ENCODE measurements at regions not wholly inside any gene's neighbourhood (a gene's known extent, or its start where the extent isn't known, plus 50 kb on each side); places are given as distances from the start of the nearest gene placed in this dataset.

DNA sequence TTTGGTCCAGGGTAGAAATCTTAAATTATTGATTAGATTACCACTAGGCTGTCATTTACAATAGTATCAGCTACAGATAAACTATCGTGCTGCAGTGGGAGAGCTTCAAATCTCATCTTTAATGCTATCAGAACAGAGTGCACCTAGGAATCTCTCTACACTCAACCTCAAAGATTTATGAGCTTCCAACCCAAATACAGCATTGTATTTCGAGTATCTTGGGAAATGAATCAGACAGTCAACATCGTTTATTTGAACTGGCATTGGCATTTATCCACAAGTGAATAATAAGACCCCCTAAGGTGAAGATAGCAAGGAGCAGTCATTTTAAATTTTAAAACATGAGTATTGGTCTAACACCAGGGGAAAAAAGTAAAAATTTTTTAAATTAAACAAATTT, 1203.2 kb downstream of the CDH12 start:
- Histone ChIP-seq H3K9ac (ENCODE audit: control insufficient read depth, insufficient read depth, low read length) (no peak overlapping the region), H3K27me3 (replicated peaks in 1 of 2; ENCODE audit: control insufficient read depth in 2 of 2, insufficient read depth in 2 of 2, low read length in 1 of 2) (no peaks in the 10 kb centered on the region), H2AFZ (ENCODE audit: control insufficient read depth, low read depth, low read length) (no peak overlapping the region), H3K79me2 (ENCODE audit: control insufficient read depth, insufficient read depth, low read length) (no peaks in the 10 kb centered on the region), H3K4me1 (ENCODE audit: control insufficient read depth, insufficient read depth, low read length) (no peaks in the 10 kb centered on the region), H3K27ac (ENCODE audit: control insufficient read depth, insufficient read depth) (no peak overlapping the region), H3K4me3 (no peak overlapping the region), H4K20me1 (ENCODE audit: control insufficient read depth, insufficient read depth) (no peaks in the 10 kb centered on the region), H3K36me3 (ENCODE audit: control insufficient read depth in 2 of 2, insufficient read depth in 2 of 2, low read length in 1 of 2) (no peaks in the 10 kb centered on the region), H3K9me3 (replicated peaks; ENCODE audit: control insufficient read depth, insufficient read depth, low read length) (no peaks in the 10 kb centered on the region), H3K4me2 (ENCODE audit: control insufficient read depth, insufficient read depth) (no peak overlapping the region)
- ChIA-PET CTCF (no interaction called here), RAD21 (ENCODE audit: unreplicated experiment) (no interaction called here), POLR2A (no interaction called here), SMC1A (ENCODE audit: uncharacterized antibody, unreplicated experiment) (no interaction called here)
- ATAC-seq (no peak), DNase-seq (ENCODE audit: low read depth, low spot score) (no peak), FAIRE-seq (no peak)
- no TSS peak for BruUV-seq (replicated peaks)
- in situ Hi-C loops (cut with MboI) (no loop called here), intact Hi-C loops (cut with micrococcal nuclease; ENCODE audit: unreplicated experiment) (no loop called here)
- 0% methylated on average over 3 of the region's 3 CpGs for WGBS (ENCODE audit: insufficient coverage, insufficient replicate concordance, low lambda C conversion rate, missing lambda C conversion rate)
- no peak for TF ChIP-seq LARP7 (IDR thresholded peaks at IDR 0.05)
- no peak for TF ChIP-seq ZSCAN29 (IDR thresholded peaks at IDR 0.05)
- TF ChIP-seq SMC3 (IDR thresholded peaks at IDR 0.05; ENCODE audit: borderline replicate concordance, low read length): no peak

DNA sequence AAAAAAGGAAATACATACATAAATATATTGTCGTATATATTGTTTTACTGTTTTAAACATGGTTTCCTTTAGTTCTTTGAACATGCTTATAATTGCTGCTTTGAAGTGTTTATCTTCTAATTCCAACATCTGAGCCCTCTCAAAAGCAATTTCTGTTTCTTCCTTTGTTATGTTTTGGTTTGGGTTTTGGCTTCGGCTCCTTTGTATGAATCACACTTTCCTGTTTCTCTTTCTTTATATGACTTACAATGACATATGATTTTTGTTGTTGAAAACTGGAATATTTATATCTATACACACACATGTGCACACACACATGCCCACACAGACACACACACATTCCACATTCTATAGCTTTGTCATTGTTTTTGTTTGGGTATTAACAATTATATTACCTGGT, 1206.7 kb downstream of the CDH12 start:
- H3K36me3 ChIP-seq (ENCODE audit: control insufficient read depth in 2 of 2, insufficient read depth in 2 of 2, low read length in 1 of 2): no peaks in the 10 kb centered on the region
- no peaks in the 10 kb centered on the region for H3K9me3 ChIP-seq (replicated peaks; ENCODE audit: control insufficient read depth, insufficient read depth, low read length)
- ChIA-PET POLR2A (interaction anchor here (0.6 kb wide), 1 partner anchor 690 kb away, joined by 3 read pairs; no protein-coding TSS in a partner anchor), SMC1A (ENCODE audit: uncharacterized antibody, unreplicated experiment) (no interaction called here), CTCF (no interaction called here), RAD21 (ENCODE audit: unreplicated experiment) (no interaction called here)
- ATAC-seq (no peak), FAIRE-seq (no peak), DNase-seq (ENCODE audit: low read depth, low spot score) (no peak)
- no peaks in the 10 kb centered on the region for H4K20me1 ChIP-seq (ENCODE audit: control insufficient read depth, insufficient read depth)
- no peak overlapping the region for H3K4me2 ChIP-seq (ENCODE audit: control insufficient read depth, insufficient read depth)
- WGBS (ENCODE audit: insufficient coverage, insufficient replicate concordance, low lambda C conversion rate, missing lambda C conversion rate): 35% methylated on average over 2 of the region's 2 CpGs
- H3K9ac ChIP-seq (ENCODE audit: control insufficient read depth, insufficient read depth, low read length): no peak overlapping the region
- TF ChIP-seq, protein P1, sequence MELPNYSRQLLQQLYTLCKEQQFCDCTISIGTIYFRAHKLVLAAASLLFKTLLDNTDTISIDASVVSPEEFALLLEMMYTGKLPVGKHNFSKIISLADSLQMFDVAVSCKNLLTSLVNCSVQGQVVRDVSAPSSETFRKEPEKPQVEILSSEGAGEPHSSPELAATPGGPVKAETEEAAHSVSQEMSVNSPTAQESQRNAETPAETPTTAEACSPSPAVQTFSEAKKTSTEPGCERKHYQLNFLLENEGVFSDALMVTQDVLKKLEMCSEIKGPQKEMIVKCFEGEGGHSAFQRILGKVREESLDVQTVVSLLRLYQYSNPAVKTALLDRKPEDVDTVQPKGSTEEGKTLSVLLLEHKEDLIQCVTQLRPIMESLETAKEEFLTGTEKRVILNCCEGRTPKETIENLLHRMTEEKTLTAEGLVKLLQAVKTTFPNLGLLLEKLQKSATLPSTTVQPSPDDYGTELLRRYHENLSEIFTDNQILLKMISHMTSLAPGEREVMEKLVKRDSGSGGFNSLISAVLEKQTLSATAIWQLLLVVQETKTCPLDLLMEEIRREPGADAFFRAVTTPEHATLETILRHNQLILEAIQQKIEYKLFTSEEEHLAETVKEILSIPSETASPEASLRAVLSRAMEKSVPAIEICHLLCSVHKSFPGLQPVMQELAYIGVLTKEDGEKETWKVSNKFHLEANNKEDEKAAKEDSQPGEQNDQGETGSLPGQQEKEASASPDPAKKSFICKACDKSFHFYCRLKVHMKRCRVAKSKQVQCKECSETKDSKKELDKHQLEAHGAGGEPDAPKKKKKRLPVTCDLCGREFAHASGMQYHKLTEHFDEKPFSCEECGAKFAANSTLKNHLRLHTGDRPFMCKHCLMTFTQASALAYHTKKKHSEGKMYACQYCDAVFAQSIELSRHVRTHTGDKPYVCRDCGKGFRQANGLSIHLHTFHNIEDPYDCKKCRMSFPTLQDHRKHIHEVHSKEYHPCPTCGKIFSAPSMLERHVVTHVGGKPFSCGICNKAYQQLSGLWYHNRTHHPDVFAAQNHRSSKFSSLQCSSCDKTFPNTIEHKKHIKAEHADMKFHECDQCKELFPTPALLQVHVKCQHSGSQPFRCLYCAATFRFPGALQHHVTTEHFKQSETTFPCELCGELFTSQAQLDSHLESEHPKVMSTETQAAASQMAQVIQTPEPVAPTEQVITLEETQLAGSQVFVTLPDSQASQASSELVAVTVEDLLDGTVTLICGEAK (IDR thresholded peaks at IDR 0.05; ENCODE audit: borderline replicate concordance): no peak
- TF ChIP-seq, protein P2, sequence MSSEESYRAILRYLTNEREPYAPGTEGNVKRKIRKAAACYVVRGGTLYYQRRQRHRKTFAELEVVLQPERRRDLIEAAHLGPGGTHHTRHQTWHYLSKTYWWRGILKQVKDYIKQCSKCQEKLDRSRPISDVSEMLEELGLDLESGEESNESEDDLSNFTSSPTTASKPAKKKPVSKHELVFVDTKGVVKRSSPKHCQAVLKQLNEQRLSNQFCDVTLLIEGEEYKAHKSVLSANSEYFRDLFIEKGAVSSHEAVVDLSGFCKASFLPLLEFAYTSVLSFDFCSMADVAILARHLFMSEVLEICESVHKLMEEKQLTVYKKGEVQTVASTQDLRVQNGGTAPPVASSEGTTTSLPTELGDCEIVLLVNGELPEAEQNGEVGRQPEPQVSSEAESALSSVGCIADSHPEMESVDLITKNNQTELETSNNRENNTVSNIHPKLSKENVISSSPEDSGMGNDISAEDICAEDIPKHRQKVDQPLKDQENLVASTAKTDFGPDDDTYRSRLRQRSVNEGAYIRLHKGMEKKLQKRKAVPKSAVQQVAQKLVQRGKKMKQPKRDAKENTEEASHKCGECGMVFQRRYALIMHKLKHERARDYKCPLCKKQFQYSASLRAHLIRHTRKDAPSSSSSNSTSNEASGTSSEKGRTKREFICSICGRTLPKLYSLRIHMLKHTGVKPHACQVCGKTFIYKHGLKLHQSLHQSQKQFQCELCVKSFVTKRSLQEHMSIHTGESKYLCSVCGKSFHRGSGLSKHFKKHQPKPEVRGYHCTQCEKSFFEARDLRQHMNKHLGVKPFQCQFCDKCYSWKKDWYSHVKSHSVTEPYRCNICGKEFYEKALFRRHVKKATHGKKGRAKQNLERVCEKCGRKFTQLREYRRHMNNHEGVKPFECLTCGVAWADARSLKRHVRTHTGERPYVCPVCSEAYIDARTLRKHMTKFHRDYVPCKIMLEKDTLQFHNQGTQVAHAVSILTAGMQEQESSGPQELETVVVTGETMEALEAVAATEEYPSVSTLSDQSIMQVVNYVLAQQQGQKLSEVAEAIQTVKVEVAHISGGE (CRISPR knock-in tag; IDR thresholded peaks at IDR 0.05): no peak
- TF ChIP-seq DPF2 (IDR thresholded peaks at IDR 0.05) (no peak), SPI1 (IDR thresholded peaks at IDR 0.05; ENCODE audit: borderline replicate concordance, insufficient read depth, low read depth, low read length) (no peak), RB1 (IDR thresholded peaks at IDR 0.05; ENCODE audit: borderline replicate concordance) (no peak), MXI1 (IDR thresholded peaks at IDR 0.05; ENCODE audit: low read depth, low read length) (no peak), ATF7 (IDR thresholded peaks at IDR 0.05; ENCODE audit: low read depth) (no peak), STAT3 (IDR thresholded peaks at IDR 0.05; ENCODE audit: low read depth, low read length) (no peak)
- no peaks in the 10 kb centered on the region for H3K4me1 ChIP-seq (ENCODE audit: control insufficient read depth, insufficient read depth, low read length)
- no peak overlapping the region for H3K27ac ChIP-seq (ENCODE audit: control insufficient read depth, insufficient read depth)
- no peak overlapping the region for H2AFZ ChIP-seq (ENCODE audit: control insufficient read depth, low read depth, low read length)
- intact Hi-C loops (cut with micrococcal nuclease; ENCODE audit: unreplicated experiment) (no loop called here), in situ Hi-C loops (cut with MboI) (no loop called here)
- H3K79me2 ChIP-seq (ENCODE audit: control insufficient read depth, insufficient read depth, low read length): no peaks in the 10 kb centered on the region
- H3K4me3 ChIP-seq: no peak overlapping the region
- H3K27me3 ChIP-seq (replicated peaks in 1 of 2; ENCODE audit: control insufficient read depth in 2 of 2, insufficient read depth in 2 of 2, low read length in 1 of 2): no peaks in the 10 kb centered on the region
- BruUV-seq (replicated peaks): no TSS peak

Measured in GM12878 (cell line).